ENCODE measurements at regions not wholly inside any gene's neighbourhood (a gene's known extent, or its start where the extent isn't known, plus 50 kb on each side); places are given as distances from the start of the nearest gene placed in this dataset.

GRCh38 chr2:217273162-217273561, 413.3 kb upstream of the TNP1 start:
- no peak for DNase-seq (ENCODE audit: low spot score)
- no peak for TF ChIP-seq CTCF (IDR thresholded peaks at IDR 0.05)
- Histone ChIP-seq H3K27ac (no peak overlapping the region), H3K4me3 (no peak overlapping the region)

GRCh38 chr2:217271813-217272212, 411.9 kb upstream of the TNP1 start:
- H3K4me3 ChIP-seq = no peak overlapping the region
- no peak for DNase-seq (ENCODE audit: low spot score)
- TF ChIP-seq CTCF (IDR thresholded peaks at IDR 0.05) = no peak
- H3K27ac ChIP-seq = peak overlapping the region in 1 of 2 donors; percentile 5

- H3K27ac ChIP-seq = no peak overlapping the region
- DNase-seq (ENCODE audit: low spot score) = no peak
- no peak for TF ChIP-seq CTCF (IDR thresholded peaks at IDR 0.05)
- no peak overlapping the region for H3K4me3 ChIP-seq
Observed at GRCh38 chr2:217270485-217271121, 410.7 kb upstream of the TNP1 start.

- no peak for TF ChIP-seq CTCF (IDR thresholded peaks at IDR 0.05)
- no peak for DNase-seq (ENCODE audit: low spot score)
- Histone ChIP-seq H3K4me3 (no peak overlapping the region), H3K27ac (no peak overlapping the region)
Observed at GRCh38 chr2:217269701-217270484, 410.0 kb upstream of the TNP1 start.

GRCh38 chr2:217268978-217269377, 409.1 kb upstream of the TNP1 start:
- DNase-seq (ENCODE audit: low spot score) = no peak
- no peak for TF ChIP-seq CTCF (IDR thresholded peaks at IDR 0.05)
- Histone ChIP-seq H3K4me3 (no peak overlapping the region), H3K27ac (no peak overlapping the region)

GRCh38 chr2:217267758-217268157, 407.9 kb upstream of the TNP1 start:
- Histone ChIP-seq H3K4me3 (no peak overlapping the region), H3K27ac (no peak overlapping the region)
- DNase-seq (ENCODE audit: low spot score) = no peak
- no peak for TF ChIP-seq CTCF (IDR thresholded peaks at IDR 0.05)

GRCh38 chr2:217263756-217264155, 403.9 kb upstream of the TNP1 start:
- TF ChIP-seq CTCF (IDR thresholded peaks at IDR 0.05) = no peak
- Histone ChIP-seq H3K4me3 (no peak overlapping the region), H3K27ac (no peak overlapping the region)
- no peak for DNase-seq (ENCODE audit: low spot score)

Data from coronary artery (tissue), 2 donors.